Fibroblast of lung (primary cell): ENCODE measurements at regions not wholly inside any gene's neighbourhood (a gene's known extent, or its start where the extent isn't known, plus 50 kb on each side); places are given as distances from the start of the nearest gene placed in this dataset.
A peak's percentile ranks its signal among the peaks of the same experiment; 100 is the strongest.

Source experiments
- DNase-seq, 2 donors: peaks; one replicate each; pipeline versions ENCODE4 v3.0.0 to v3.0.0-alpha.2; 2010; ENCODE audit warnings: low read depth in 2 of 2
- H2AFZ ChIP-seq: 2 replicates; pipeline ENCODE4 v1.5.1; 2012; ENCODE audit warnings: low read length, control low read depth, inconsistent platforms
- H3K27ac ChIP-seq: 2 replicates; pipeline ENCODE4 v1.5.1; 2011; ENCODE audit warnings: low read length, control low read depth; ENCODE audit not compliant: insufficient read depth
- H3K27me3 ChIP-seq: 2 replicates; pipeline ENCODE4 v1.5.1; 2011; ENCODE audit warnings: mild to moderate bottlenecking, low read length; ENCODE audit not compliant: control insufficient read depth, insufficient read depth
- H3K36me3 ChIP-seq: 2 replicates; pipeline ENCODE4 v1.5.1; 2011; ENCODE audit warnings: low read length; ENCODE audit not compliant: control insufficient read depth, insufficient read depth
- H3K4me1 ChIP-seq: 2 replicates; pipeline ENCODE4 v1.5.1; 2011; ENCODE audit warnings: low read length; ENCODE audit not compliant: control insufficient read depth, insufficient read depth; ENCODE audit errors: extremely low read depth
- H3K4me2 ChIP-seq: 2 replicates; pipeline ENCODE4 v1.5.1; 2011; ENCODE audit warnings: low read length, control low read depth; ENCODE audit not compliant: insufficient read depth; ENCODE audit errors: extremely low read depth
- H3K4me3 ChIP-seq, 4 experiments: fragments of 200-600 bp in 1 of 4; sonication (generic) in 1 of 4; replicated peaks in 1 of 4; 2 replicates each; pipeline ENCODE4 v1.5.1; 2011 to 2016; ENCODE audit warnings: low read length in 4 of 4, low read depth in 3 of 4, mild to moderate bottlenecking in 3 of 4, control low read depth in 2 of 4, inconsistent platforms in 1 of 4, mixed read lengths in 1 of 4; ENCODE audit not compliant: insufficient read depth in 1 of 4; ENCODE audit errors: control extremely low read depth in 1 of 4
- H3K79me2 ChIP-seq: 2 replicates; pipeline ENCODE4 v1.5.1; 2012; ENCODE audit warnings: mild to moderate bottlenecking, low read length, inconsistent platforms; ENCODE audit not compliant: control insufficient read depth, insufficient read depth
- H3K9ac ChIP-seq: 2 replicates; pipeline ENCODE4 v1.5.1; 2011; ENCODE audit warnings: mild to moderate bottlenecking, low read length, control low read depth; ENCODE audit not compliant: insufficient read depth
- H3K9me3 ChIP-seq: 2 replicates; pipeline ENCODE4 v1.5.1; 2012; ENCODE audit warnings: low read depth, low read length; ENCODE audit not compliant: control insufficient read depth, insufficient read depth
- H4K20me1 ChIP-seq: 2 replicates; pipeline ENCODE4 v1.5.1; 2011; ENCODE audit warnings: low read length; ENCODE audit not compliant: control insufficient read depth, insufficient read depth; ENCODE audit errors: extremely low read depth
- EZH2 ChIP-seq: IDR thresholded peaks from 2 replicates; pipeline ENCODE4 v1.5.1; 2012; ENCODE audit warnings: low read length, control low read depth, mild to moderate bottlenecking; ENCODE audit errors: missing control alignments
- TF ChIP-seq, protein P1 (sequence below), 2 donors: IDR thresholded peaks in 1 of 2; conservative IDR thresholded peaks in 1 of 2; 1 replicate in 1 of 2; 2 replicates in 1 of 2; pipeline ENCODE4 v1.5.1; 2011 to 2012; ENCODE audit warnings: low read length in 2 of 2, control low read depth in 1 of 2, inconsistent platforms in 1 of 2, low read depth in 1 of 2, mild to moderate bottlenecking in 1 of 2

DNA sequence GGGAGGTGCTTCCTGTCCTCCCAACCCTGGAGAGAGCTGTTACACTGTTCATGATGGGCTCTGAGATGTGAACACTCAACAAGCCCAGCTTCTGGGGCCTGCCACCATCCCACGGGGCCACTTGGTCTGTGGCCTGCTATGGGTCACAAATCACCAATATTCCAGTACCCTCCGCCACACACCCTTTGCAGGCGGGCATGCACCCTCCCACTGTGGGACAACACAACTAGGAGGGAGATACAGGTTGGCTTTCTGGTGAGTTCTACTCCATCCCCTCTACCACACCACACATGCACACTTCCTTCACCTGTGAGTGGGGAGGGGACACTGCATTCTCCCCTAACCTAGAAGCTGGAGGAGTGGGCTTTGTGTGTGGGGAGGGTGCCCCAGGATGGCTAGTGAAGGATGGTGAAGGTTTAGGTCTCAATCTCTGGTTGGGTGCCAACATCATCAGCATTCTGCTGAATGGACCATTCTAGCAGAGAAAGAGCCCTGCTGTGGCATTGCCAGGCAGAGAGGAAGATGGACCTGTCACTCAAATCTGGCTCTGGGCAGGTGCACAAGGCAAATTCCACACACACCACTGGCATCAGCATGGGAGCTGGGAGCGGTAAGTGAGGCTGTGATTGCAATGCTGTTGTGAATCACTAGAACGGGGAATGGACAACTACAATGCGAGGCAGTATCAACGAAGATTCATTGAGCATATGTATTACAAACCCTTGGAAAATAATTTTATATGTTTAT, 175.1 kb downstream of the THBS2 start:
- H3K4me2 ChIP-seq: no peak overlapping the region
- TF ChIP-seq, protein P1, sequence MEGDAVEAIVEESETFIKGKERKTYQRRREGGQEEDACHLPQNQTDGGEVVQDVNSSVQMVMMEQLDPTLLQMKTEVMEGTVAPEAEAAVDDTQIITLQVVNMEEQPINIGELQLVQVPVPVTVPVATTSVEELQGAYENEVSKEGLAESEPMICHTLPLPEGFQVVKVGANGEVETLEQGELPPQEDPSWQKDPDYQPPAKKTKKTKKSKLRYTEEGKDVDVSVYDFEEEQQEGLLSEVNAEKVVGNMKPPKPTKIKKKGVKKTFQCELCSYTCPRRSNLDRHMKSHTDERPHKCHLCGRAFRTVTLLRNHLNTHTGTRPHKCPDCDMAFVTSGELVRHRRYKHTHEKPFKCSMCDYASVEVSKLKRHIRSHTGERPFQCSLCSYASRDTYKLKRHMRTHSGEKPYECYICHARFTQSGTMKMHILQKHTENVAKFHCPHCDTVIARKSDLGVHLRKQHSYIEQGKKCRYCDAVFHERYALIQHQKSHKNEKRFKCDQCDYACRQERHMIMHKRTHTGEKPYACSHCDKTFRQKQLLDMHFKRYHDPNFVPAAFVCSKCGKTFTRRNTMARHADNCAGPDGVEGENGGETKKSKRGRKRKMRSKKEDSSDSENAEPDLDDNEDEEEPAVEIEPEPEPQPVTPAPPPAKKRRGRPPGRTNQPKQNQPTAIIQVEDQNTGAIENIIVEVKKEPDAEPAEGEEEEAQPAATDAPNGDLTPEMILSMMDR (conservative IDR thresholded peaks at IDR 0.05 in 1 of 2, IDR thresholded peaks at IDR 0.05 in 1 of 2; ENCODE audit: low read depth in 1 of 2, low read length in 2 of 2): no peak
- no peak for TF ChIP-seq EZH2
- H2AFZ ChIP-seq: no peak overlapping the region
- H3K27ac ChIP-seq: no peak overlapping the region
- no peaks in the 10 kb centered on the region for H3K9me3 ChIP-seq
- peaks cover 7% of the 10 kb centered on the region for H3K4me1 ChIP-seq
- H3K9ac ChIP-seq: no peak overlapping the region
- H3K4me3 ChIP-seq: no peak overlapping the region
- H3K79me2 ChIP-seq: no peaks in the 10 kb centered on the region
- no peak for DNase-seq
- no peaks in the 10 kb centered on the region for H4K20me1 ChIP-seq
- no peaks in the 10 kb centered on the region for H3K27me3 ChIP-seq
- H3K36me3 ChIP-seq: no peaks in the 10 kb centered on the region

DNA sequence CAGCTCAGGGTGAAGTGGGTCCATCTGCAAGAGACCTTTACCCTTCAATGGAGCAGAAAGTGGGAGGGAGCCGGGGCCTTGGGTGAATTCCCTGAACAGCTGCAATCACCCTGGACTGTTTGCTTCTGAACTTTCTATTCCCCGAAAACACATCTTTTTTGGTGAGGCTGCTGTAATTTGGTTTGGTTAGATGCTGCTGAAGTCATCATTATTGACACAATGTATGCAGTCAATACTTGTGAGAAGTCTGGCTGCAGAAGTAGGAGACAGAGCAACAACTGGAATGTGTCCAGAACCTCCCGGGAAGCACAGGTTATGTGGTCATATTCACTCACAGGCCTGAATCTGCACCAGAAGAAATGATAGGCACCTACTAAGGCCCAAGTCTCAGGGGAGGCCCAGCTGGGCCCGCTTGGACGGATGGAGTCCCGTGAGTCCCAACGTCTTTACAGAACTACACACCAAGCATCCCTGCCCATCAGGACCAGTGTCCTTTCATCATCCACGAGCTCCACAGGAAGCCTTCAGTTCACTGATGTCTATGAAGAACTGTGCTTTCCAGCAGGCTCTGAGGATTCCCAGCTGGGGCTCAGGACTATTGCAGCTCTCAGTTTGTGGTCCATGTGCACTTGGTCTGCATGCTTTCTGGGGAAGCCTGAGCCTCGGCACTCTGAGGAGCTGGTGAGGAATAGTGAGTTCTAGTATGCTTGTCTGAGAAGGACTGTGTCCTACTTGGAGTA, 177.6 kb downstream of the THBS2 start:
- Histone ChIP-seq H3K27me3 (no peaks in the 10 kb centered on the region), H3K9ac (no peak overlapping the region), H3K4me1 (peaks cover 11% of the 10 kb centered on the region), H3K4me2 (no peak overlapping the region), H3K9me3 (no peaks in the 10 kb centered on the region), H3K36me3 (no peaks in the 10 kb centered on the region), H4K20me1 (no peaks in the 10 kb centered on the region), H3K4me3 (peak overlapping the region in 1 of 4 experiments; percentile 33), H2AFZ (no peak overlapping the region), H3K79me2 (no peaks in the 10 kb centered on the region), H3K27ac (no peak overlapping the region)
- DNase-seq: peak in 1 of 2 donors; percentile 33
- TF ChIP-seq EZH2: no peak
- TF ChIP-seq, protein P1 (conservative IDR thresholded peaks at IDR 0.05 in 1 of 2, IDR thresholded peaks at IDR 0.05 in 1 of 2; ENCODE audit: low read depth in 1 of 2, low read length in 2 of 2): no peak

DNA sequence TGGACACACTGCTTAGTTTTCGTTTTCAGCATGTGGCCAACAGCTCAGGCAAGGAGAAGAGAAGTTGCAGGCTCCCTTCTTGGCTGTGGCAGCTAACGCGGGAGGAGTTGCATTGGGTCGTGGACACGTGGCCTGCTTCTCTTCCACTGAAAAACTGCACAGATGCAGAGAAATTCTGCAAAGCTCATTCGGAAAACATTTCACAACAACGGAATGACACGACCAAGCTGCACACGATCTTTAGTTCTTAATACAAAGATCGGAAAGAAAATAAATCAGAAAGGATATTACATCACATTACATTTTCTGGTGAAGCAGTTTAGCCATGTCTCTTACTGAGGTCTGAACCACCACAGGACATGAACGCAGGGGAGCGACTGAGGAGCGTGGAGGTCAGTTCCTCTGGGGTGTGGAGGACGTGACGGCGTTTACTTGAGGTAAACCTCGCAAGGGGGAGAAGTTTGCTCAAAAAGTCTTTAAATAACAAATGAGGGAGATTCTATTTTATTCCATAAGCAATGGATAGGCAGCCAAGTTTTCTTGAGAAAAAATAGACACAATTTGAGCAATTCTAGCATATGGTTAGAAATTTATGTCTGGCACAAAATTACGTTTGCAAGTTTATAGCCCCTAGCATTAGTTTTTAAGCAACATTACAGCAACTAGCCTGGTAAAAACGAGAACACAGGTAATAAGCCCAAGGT, 178.3 kb downstream of the THBS2 start:
- H3K27ac ChIP-seq: peak overlapping the region; percentile 36
- peak overlapping the region; percentile 56 for H3K4me2 ChIP-seq
- H3K9me3 ChIP-seq: no peaks in the 10 kb centered on the region
- peaks cover 11% of the 10 kb centered on the region for H3K4me1 ChIP-seq
- DNase-seq: peak; percentile 20 to 98
- H4K20me1 ChIP-seq: no peaks in the 10 kb centered on the region
- H3K4me3 ChIP-seq: peak overlapping the region in 1 of 4 experiments; percentile 33
- H3K9ac ChIP-seq: no peak overlapping the region
- H3K27me3 ChIP-seq: no peaks in the 10 kb centered on the region
- no peaks in the 10 kb centered on the region for H3K79me2 ChIP-seq
- TF ChIP-seq EZH2: no peak
- TF ChIP-seq, protein P1 (conservative IDR thresholded peaks at IDR 0.05 in 1 of 2, IDR thresholded peaks at IDR 0.05 in 1 of 2; ENCODE audit: low read depth in 1 of 2, low read length in 2 of 2): no peak
- H3K36me3 ChIP-seq: no peaks in the 10 kb centered on the region
- peak overlapping the region; percentile 60 for H2AFZ ChIP-seq
